H7 (cell line): ENCODE measurements at regions not wholly inside any gene's neighbourhood (a gene's known extent, or its start where the extent isn't known, plus 50 kb on each side); places are given as distances from the start of the nearest gene placed in this dataset.
A peak's percentile ranks its signal among the peaks of the same experiment; 100 is the strongest.

Experiments used
- DNase-seq: peaks from one replicate; pipeline ENCODE4 v3.0.0; 2012
- H3K27me3 ChIP-seq: 2 replicates; pipeline ENCODE4 v1.6.0; 2011; ENCODE audit warnings: mild to moderate bottlenecking, low read length; ENCODE audit not compliant: control insufficient read depth, insufficient read depth
- H3K36me3 ChIP-seq: replicated peaks from 2 replicates; pipeline ENCODE4 v1.5.1; 2011; ENCODE audit warnings: low read length; ENCODE audit not compliant: control insufficient read depth, insufficient read depth
- H3K4me3 ChIP-seq: 2 replicates; pipeline ENCODE4 v1.5.1; 2011; ENCODE audit warnings: low read depth, mild to moderate bottlenecking, control low read depth, low read length, moderate library complexity; ENCODE audit not compliant: insufficient read depth

GRCh38 chr5:54927097-54927746 is 58.2 kb downstream of the ESM1 start:
- H3K36me3 ChIP-seq: no peaks in the 10 kb centered on the region

GRCh38 chr5:54924487-54924886 is 60.9 kb downstream of the ESM1 start:
- no peaks in the 10 kb centered on the region for H3K36me3 ChIP-seq
- DNase-seq: no peak
- no peak overlapping the region for H3K4me3 ChIP-seq
- H3K27me3 ChIP-seq: no peaks in the 10 kb centered on the region

More at GRCh38 chr5:54927097-54927746, 58.2 kb downstream of the ESM1 start:
- no peaks in the 10 kb centered on the region for H3K27me3 ChIP-seq
- DNase-seq: no peak
- H3K4me3 ChIP-seq: no peak overlapping the region

GRCh38 chr5:54917323-54917722 is 68.1 kb downstream of the ESM1 start:
- Histone ChIP-seq H3K36me3 (no peaks in the 10 kb centered on the region), H3K27me3 (no peaks in the 10 kb centered on the region), H3K4me3 (no peak overlapping the region)
- no peak for DNase-seq

GRCh38 chr5:54915466-54916027 is 69.8 kb downstream of the ESM1 start:
- no peaks in the 10 kb centered on the region for H3K27me3 ChIP-seq
- no peak for DNase-seq
- no peak overlapping the region for H3K4me3 ChIP-seq
- H3K36me3 ChIP-seq: no peaks in the 10 kb centered on the region

GRCh38 chr5:54912021-54912420 is 73.4 kb downstream of the ESM1 start:
- DNase-seq: no peak
- no peaks in the 10 kb centered on the region for H3K36me3 ChIP-seq
- no peak overlapping the region for H3K4me3 ChIP-seq
- H3K27me3 ChIP-seq: no peaks in the 10 kb centered on the region; the same call in 1 of the 2 replicates

- no peak overlapping the region for H3K4me3 ChIP-seq
- no peak for DNase-seq
- H3K27me3 ChIP-seq: no peaks in the 10 kb centered on the region; the same call in 1 of the 2 replicates
- H3K36me3 ChIP-seq: no peaks in the 10 kb centered on the region
Measured at GRCh38 chr5:54909911-54910870, 75.2 kb downstream of the ESM1 start.

- DNase-seq: no peak
- Histone ChIP-seq H3K4me3 (no peak overlapping the region), H3K27me3 (no peaks in the 10 kb centered on the region; the same call in 1 of the 2 replicates), H3K36me3 (no peaks in the 10 kb centered on the region)
Measured at GRCh38 chr5:54908774-54909525, 76.4 kb downstream of the ESM1 start.

GRCh38 chr5:54905942-54906537 is 79.4 kb downstream of the ESM1 start:
- no peaks in the 10 kb centered on the region for H3K36me3 ChIP-seq
- DNase-seq: peak; percentile 41
- no peaks in the 10 kb centered on the region; the same call in 1 of the 2 replicates for H3K27me3 ChIP-seq
- H3K4me3 ChIP-seq: no peak overlapping the region

GRCh38 chr5:54905246-54905795 is 80.1 kb downstream of the ESM1 start:
- Histone ChIP-seq H3K27me3 (no peaks in the 10 kb centered on the region; the same call in 1 of the 2 replicates), H3K36me3 (no peaks in the 10 kb centered on the region), H3K4me3 (no peak overlapping the region)
- no peak for DNase-seq

GRCh38 chr5:54904425-54904824 is 81.0 kb downstream of the ESM1 start:
- Histone ChIP-seq H3K4me3 (no peak overlapping the region), H3K36me3 (no peaks in the 10 kb centered on the region), H3K27me3 (no peaks in the 10 kb centered on the region; the same call in 1 of the 2 replicates)
- peak; percentile 49 for DNase-seq

- DNase-seq: no peak
- Histone ChIP-seq H3K27me3 (no peaks in the 10 kb centered on the region), H3K4me3 (no peak overlapping the region), H3K36me3 (no peaks in the 10 kb centered on the region)
Measured at GRCh38 chr5:54902791-54903473, 82.5 kb downstream of the ESM1 start.

- no peak overlapping the region for H3K4me3 ChIP-seq
- no peak for DNase-seq
Measured at GRCh38 chr5:54900984-54901725, 84.2 kb downstream of the ESM1 start.

GRCh38 chr5:54897001-54897400 is 88.4 kb downstream of the ESM1 start:
- Histone ChIP-seq H3K27me3 (no peaks in the 10 kb centered on the region), H3K4me3 (no peak overlapping the region), H3K36me3 (no peaks in the 10 kb centered on the region)
- no peak for DNase-seq

More at GRCh38 chr5:54900984-54901725, 84.2 kb downstream of the ESM1 start:
- Histone ChIP-seq H3K27me3 (no peaks in the 10 kb centered on the region), H3K36me3 (no peaks in the 10 kb centered on the region)
